ENCODE measurements at regions not wholly inside any gene's neighbourhood (a gene's known extent, or its start where the extent isn't known, plus 50 kb on each side); places are given as distances from the start of the nearest gene placed in this dataset.

- TF ChIP-seq CTCF (conservative IDR thresholded peaks at IDR 0.05; ENCODE audit: low read depth in 2 of 2) (no peak), NANOG (IDR thresholded peaks at IDR 0.05; ENCODE audit: borderline replicate concordance) (no peak), CREB1 (CRISPR knock-in tag; IDR thresholded peaks at IDR 0.05; ENCODE audit: low read depth) (no peak), EZH2phosphoT487 (IDR thresholded peaks at IDR 0.05; ENCODE audit: unreplicated experiment) (no peak), STAT1 (IDR thresholded peaks at IDR 0.05; ENCODE audit: unreplicated experiment) (no peak), ZNF331 (CRISPR knock-in tag; IDR thresholded peaks at IDR 0.05; ENCODE audit: low read depth) (no peak), EZH2 (IDR thresholded peaks at IDR 0.05; ENCODE audit: low read depth, unreplicated experiment) (no peak), POLR2AphosphoS5 (IDR thresholded peaks at IDR 0.05; ENCODE audit: low read depth) (no peak)
- TF ChIP-seq, protein P1, sequence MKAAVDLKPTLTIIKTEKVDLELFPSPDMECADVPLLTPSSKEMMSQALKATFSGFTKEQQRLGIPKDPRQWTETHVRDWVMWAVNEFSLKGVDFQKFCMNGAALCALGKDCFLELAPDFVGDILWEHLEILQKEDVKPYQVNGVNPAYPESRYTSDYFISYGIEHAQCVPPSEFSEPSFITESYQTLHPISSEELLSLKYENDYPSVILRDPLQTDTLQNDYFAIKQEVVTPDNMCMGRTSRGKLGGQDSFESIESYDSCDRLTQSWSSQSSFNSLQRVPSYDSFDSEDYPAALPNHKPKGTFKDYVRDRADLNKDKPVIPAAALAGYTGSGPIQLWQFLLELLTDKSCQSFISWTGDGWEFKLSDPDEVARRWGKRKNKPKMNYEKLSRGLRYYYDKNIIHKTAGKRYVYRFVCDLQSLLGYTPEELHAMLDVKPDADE (IDR thresholded peaks at IDR 0.05): no peak
Measured at GRCh38 chr1:87176087-87176486, 152.6 kb upstream of the LMO4 start (continued).

DNA sequence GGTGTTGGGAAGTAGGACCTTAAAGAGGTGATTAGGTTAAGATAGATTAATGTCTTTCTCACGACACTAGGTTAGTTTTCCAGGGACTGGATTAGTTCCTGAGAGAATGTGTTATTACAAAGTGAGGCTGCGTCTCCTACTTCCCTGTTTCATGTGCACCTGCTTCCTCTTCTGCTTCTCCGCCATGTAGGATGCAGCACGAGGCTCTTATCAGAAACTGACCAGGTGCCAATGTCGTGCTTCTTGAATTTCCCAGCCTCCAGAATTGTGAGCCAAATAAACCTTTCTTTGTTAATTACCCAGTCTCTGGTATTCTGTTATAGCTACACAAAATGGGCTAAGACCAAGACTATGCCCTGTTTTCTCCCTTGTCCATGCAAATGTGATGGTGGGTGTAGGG, 152.2 kb upstream of the LMO4 start:
- H3K79me2 ChIP-seq (replicated peaks; ENCODE audit: insufficient read depth): no peaks in the 10 kb centered on the region
- H2AFZ ChIP-seq: no peak overlapping the region; the same call in 1 of the 2 replicates
- no peak overlapping the region for H3K4me3 ChIP-seq
- H3K4me2 ChIP-seq: no peak overlapping the region
- no peak for TF ChIP-seq EZH2 (IDR thresholded peaks at IDR 0.05; ENCODE audit: low read depth, unreplicated experiment)
- TF ChIP-seq ZNF114 (CRISPR knock-in tag; IDR thresholded peaks at IDR 0.05): no peak
- TF ChIP-seq NANOG (IDR thresholded peaks at IDR 0.05; ENCODE audit: borderline replicate concordance): no peak
- no peak for TF ChIP-seq STAT1 (IDR thresholded peaks at IDR 0.05; ENCODE audit: unreplicated experiment)
- TF ChIP-seq, protein P2, sequence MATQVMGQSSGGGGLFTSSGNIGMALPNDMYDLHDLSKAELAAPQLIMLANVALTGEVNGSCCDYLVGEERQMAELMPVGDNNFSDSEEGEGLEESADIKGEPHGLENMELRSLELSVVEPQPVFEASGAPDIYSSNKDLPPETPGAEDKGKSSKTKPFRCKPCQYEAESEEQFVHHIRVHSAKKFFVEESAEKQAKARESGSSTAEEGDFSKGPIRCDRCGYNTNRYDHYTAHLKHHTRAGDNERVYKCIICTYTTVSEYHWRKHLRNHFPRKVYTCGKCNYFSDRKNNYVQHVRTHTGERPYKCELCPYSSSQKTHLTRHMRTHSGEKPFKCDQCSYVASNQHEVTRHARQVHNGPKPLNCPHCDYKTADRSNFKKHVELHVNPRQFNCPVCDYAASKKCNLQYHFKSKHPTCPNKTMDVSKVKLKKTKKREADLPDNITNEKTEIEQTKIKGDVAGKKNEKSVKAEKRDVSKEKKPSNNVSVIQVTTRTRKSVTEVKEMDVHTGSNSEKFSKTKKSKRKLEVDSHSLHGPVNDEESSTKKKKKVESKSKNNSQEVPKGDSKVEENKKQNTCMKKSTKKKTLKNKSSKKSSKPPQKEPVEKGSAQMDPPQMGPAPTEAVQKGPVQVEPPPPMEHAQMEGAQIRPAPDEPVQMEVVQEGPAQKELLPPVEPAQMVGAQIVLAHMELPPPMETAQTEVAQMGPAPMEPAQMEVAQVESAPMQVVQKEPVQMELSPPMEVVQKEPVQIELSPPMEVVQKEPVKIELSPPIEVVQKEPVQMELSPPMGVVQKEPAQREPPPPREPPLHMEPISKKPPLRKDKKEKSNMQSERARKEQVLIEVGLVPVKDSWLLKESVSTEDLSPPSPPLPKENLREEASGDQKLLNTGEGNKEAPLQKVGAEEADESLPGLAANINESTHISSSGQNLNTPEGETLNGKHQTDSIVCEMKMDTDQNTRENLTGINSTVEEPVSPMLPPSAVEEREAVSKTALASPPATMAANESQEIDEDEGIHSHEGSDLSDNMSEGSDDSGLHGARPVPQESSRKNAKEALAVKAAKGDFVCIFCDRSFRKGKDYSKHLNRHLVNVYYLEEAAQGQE (IDR thresholded peaks at IDR 0.05; ENCODE audit: unreplicated experiment): no peak
- no peak for TF ChIP-seq CREB1 (CRISPR knock-in tag; IDR thresholded peaks at IDR 0.05; ENCODE audit: low read depth)
- TF ChIP-seq ZNF331 (CRISPR knock-in tag; IDR thresholded peaks at IDR 0.05; ENCODE audit: low read depth): no peak
- TF ChIP-seq EZH2phosphoT487 (IDR thresholded peaks at IDR 0.05; ENCODE audit: unreplicated experiment): no peak
- H4K20me1 ChIP-seq (replicated peaks; ENCODE audit: insufficient read depth): no peaks in the 10 kb centered on the region
- H3K27ac ChIP-seq (ENCODE audit: low read depth): no peak overlapping the region
- H3K36me3 Mint-ChIP-seq (ENCODE audit: low read depth): no peaks in the 10 kb centered on the region
- ATAC-seq (no peak), DNase-seq (ENCODE audit: low spot score) (no peak)
- H3K27me3 ChIP-seq (ENCODE audit: insufficient read depth): no peaks in the 10 kb centered on the region
- H3K9me3 Mint-ChIP-seq: no peaks in the 10 kb centered on the region
- H3K4me1 ChIP-seq (ENCODE audit: insufficient read depth): no peaks in the 10 kb centered on the region
- H3F3A ChIP-seq (replicated peaks; ENCODE audit: low read depth): no peaks in the 10 kb centered on the region
- H3K4me1 Mint-ChIP-seq: no peaks in the 10 kb centered on the region; the same call in 2 of the 3 replicates
- no peaks in the 10 kb centered on the region for H3K9me2 ChIP-seq (ENCODE audit: insufficient read depth)
- no peak overlapping the region for H3K27ac Mint-ChIP-seq
- no peaks in the 10 kb centered on the region for H3K36me3 ChIP-seq (ENCODE audit: insufficient read depth)
- no peak overlapping the region for H3K4me3 Mint-ChIP-seq
- H3K27me3 Mint-ChIP-seq (ENCODE audit: insufficient read depth, low read depth, poor library complexity): no peaks in the 10 kb centered on the region

Measured in GM23338 (cell line).